Right forelimb (tissue), 1 donor: ENCODE measurements at regions not wholly inside any gene's neighbourhood (a gene's known extent, or its start where the extent isn't known, plus 50 kb on each side); places are given as distances from the start of the nearest gene placed in this dataset.

Source experiments
- DNase-seq: peaks from one replicate; pipeline ENCODE4 v3.0.0-alpha.2; 2018

DNA sequence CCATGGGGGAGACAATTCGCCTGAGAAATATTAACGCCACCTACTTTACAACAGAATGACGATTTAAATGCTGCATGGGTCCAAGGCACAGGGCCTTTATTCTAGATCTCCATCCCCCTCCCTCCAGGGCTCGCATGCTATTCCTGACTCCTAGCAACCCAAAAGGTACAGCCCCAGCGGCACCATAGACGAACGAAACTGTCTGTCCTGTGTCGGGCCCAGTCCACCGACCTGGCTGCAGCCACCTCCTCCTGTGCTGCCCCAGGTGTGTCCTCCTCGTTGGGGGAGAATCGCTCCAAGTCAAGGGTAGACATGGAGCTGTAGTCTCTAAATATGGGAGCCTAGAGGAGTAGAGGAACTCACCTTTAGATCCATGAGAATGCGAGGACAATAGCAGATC lies 196.5 kb downstream of the TOMM20 start:
- DNase-seq, result no peak

DNA sequence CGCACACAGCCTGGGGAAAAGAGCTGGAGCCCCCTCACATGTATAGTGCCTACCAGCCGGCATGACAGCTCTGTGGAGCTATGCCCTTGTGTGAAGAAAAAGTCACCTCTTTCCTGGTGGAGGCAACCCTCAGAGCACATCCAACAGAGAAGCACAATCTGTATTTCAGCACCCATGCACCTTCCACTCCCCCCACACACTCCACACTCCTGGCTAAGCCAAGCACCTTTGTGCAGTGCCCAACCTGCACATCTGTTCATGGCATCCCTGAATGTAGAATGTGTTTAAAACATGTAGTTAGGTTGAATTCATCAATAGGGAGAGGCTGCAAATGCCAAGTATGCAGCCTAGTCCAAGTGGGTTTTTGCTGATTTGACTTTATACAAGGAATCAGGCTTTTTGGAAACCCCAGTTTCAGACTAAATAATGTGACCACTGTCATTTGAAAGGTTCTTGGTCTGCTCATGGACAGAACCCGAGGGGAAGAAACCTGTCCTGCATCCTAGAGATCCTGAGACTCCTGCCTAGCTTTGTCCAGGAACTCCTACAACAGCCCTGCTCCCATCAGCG lies 197.1 kb downstream of the TOMM20 start:
- DNase-seq, result no peak

DNA sequence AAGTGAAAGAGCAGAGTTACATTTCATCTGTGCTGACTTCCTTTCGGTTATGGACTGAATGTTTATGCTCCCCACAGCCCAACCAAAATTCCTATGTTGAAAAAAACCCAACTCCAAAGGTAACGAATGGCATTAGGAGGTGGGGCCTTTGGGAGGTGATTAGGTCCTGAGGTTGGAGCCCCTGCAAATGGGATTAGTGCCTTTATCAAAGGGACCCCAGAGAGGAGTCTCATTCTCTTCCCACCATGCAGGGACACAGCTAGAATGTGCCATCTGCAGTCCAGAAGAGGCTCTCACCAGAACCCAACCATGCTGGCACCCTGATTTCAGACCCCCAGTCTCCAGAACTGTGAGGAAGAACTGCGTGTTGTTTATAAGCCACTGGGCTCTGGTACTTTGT lies 199.3 kb downstream of the TOMM20 start:
- DNase-seq, result no peak

DNA sequence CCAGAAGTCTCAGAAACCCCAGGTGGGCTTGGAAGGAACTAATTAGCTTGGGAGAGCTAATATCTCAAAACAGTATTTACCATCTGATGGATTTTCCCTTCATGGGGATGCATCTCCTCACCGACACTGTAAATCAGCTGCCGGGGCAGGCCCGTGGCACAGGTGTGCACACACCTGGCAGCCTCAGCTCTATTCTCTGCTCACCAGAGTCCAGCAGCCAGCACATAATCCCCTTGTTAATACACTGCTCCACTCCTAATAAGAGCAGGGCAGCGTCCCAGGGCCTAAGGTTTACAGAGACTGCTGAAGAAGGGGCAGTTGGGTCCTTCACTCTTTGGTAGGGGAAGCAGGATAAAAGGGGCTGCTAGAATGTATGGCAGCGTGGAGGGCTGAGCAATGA lies 200.0 kb downstream of the TOMM20 start:
- DNase-seq, result no peak

DNA sequence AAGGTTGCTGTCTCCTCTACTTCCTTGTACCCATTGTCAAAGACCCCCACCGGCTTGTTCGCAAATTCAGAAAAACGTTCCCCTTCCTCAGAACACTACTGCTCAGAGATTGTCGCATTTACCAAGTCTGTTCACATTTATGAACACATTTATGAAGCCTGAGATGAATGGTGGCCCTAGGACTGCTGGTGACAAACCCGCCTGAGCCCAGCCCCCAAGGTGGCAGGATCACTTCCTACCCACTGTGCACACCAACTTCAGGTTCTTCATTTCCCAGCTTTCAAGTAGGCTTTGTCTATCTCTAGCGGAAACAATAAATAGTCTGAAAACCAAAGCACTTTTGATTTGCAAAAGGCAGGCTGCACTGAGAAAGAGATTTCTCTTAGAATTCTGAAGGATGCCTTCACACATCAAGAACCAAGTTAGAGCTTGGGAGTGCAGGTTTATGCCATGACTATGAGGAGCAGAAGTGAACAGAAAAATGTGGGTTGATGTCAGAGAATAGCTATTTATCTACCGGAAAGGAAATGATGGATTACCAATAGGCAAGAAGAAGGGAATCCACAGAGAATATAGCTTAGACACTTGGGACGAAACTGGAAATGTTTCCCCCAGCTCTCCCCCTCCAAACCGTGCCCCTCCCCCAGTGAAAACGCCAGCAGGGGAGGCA lies 200.5 kb downstream of the TOMM20 start:
- no peak for DNase-seq

DNA sequence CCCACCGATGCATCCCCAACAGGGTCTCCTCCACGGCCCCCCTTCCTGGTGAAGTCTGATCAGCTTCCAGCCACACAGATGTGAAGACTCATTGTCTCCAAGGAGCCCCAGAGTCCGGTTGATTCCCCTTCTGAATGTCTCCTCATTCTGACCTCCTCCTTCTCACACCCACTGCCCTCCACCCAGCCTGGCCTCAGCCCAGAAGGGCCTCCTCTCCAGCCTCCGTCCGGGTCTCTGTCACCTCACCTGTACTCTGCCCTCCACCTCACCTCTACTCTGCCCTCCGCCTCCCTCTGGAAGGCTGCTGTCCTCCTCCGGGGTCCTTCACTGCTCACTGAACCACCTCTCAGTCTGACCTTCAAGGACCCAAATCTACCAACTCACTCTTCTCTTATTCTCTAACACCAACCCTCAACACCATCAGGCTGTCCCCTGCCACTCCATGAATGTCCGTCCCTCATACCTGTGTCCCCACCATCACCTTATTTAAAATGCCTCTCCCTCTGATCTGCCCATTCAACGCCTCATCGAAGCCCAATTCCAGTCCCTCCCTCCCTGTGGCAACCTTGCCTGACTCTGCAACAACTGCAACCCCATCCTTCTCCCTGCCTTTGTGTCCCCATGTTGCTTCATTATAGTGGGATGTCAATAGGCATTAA lies 201.2 kb downstream of the TOMM20 start:
- peak; percentile 25 for DNase-seq

DNA sequence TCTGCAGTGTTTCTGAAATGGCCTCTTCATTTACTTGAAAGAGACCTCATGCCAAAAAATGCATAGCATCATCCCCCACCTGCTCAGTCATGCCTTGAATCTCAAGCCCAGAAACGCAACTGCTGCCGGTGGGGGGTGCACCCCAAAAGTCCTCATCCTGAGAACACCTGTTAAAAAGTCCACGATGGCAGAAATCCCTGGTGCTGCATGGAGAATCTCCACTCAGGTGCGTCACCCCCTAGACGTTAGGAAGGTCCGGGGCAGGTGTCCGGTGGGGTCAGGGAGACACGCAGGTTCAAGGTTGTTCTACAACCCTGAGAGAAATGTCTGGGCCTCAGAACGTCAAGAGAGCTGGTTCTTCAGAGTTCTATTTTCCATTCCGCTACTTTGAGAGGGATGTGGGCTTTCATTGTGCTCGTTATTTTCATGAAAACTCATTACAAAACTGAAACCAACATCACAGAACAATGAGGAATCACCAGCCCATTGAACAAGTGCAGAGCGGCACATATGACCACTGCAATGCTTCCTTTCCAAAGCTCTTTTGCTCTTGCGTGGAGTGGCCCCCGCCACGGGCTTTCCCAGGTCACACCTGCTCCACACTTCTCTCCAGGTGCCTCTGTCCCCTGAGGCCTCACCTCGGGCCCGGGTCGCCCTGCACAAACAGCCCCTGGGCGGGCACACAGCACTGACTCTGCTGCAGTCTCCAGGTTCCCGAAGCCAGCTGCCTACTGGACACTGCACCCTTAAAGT lies 201.9 kb downstream of the TOMM20 start:
- DNase-seq, result peak; percentile 36

DNA sequence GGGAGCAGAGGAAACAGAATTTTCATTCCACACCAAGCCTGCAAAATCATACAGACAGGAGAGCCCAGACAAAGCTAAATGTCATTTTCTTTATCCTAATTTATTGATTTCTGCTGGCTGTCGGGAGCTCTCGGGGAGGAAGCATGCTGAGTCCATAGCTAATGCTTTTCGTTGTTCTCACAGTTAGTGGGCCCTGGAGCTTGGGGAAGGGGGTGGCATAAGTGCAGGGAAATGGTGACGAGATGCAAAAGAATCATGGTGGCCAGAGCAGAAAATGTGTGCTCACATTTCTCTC lies 202.4 kb downstream of the TOMM20 start:
- DNase-seq, result peak; percentile 43

DNA sequence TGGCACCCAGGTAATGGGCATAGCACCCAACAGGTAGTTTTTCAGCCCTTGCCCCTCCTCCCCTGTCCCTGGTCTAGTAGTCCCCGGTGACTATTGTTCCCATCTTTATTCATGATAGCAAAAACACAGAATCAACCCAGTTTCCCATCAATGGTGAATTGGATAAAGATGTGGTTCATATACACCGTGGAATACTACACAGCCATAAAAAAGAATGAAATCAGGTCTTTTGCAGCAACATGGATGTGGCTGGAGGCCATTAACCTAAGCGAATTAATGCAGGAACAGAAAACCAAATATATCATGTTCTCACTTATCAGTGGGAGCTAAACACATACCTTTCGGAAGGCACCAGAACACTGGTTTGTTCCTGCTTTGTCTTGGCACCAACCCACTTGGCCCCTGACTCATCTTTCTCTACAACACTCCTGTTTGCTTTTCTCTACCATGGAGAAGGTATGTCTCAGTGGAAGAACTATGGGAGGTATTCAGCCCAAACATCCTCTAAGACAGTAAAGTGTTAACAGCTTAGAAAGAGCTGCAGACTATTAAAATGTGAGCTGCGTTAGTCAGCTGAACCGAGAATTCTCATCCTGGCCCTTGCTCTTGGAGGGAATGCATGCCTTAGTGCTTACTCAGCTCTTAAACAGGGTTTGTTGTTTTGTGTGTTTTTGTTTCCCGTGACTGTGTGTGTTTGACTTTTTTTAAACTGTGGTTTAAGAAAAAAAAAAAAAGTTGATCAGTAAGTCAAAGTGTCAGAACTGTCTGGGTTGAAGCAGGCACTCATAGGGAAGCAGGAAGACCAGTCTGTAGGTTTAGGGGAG lies 203.0 kb downstream of the TOMM20 start:
- peak; percentile 15 for DNase-seq

DNA sequence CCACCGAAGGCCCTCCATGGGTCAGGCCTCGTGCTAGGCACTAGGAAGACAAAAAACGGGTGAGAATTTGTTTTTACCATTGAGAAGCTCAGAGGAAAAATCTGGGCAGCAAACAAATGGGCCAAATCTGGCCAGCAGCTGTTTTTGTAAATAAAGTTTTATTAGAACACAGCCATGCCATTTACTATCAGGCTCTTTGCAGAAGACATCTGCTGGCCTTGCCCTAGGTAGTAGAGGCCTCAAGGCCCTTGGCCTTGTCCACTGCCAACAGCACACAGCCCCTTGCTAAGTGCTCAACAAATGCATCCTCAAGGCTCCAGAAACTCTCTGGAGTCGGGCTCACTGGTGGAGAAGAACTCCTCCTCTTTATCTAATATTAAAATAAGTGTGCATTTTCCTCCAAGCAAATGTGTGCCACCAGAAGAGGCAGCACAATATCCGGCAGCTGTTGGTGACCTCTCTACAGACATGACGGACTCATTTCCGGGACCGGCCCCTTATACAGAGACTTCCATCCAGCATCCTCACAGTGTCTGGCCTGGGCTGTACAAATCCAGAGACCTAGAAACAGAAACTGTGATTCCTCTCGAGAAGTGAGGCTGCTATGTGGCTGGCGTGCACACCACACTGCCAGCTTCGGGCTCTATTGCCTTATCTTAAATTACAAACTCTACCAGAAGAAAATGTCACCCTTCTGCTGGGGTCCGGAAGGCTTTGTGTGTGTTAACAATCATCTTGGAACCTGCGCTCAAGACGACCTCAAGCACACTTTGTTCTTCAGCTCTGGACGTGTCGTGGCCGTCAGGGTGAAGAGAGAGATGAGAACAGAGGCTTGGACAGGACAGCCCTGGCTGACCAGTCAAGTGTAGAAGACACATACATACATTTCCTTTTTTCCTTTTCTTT lies 203.9 kb downstream of the TOMM20 start:
- peak; percentile 41 for DNase-seq

DNA sequence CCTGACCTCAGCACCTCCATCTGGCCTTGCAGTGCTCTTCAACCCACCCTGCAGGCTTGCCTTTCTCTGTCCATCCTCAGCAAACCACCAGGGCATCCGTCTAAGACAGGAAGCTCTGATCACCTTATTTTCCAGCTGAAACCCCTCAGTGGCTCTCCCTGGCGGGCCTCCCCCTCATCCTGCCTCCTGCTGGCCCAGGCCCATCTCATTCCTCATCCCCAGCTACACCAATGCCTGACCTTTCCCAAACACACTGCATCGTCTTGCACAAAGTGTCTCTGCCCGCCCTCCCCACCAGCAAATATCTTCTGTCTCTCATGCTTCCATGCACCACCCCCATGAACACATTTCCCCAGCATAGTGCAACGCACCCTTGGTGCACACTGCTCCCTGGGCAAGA lies 205.0 kb downstream of the TOMM20 start:
- DNase-seq, result peak; percentile 5

DNA sequence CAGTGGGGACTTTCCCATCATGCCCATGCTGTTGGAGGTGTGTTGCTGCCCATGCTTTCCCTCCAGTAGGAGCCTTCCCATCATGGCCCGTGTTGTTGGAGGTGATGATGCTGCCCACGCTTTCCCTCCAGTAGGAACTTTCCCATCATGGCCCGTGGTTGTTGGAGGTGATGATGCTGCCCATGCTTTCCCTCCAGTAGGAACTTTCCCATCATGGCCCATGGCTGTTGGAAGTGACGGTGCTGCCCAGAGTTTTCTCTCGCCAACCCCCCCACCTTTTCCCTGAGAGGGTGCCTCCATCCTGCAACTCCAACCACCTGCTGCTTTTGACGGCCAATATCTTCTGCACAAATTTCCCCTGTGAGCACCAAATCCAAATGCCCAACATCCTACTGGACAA lies 205.7 kb downstream of the TOMM20 start:
- no peak for DNase-seq

DNA sequence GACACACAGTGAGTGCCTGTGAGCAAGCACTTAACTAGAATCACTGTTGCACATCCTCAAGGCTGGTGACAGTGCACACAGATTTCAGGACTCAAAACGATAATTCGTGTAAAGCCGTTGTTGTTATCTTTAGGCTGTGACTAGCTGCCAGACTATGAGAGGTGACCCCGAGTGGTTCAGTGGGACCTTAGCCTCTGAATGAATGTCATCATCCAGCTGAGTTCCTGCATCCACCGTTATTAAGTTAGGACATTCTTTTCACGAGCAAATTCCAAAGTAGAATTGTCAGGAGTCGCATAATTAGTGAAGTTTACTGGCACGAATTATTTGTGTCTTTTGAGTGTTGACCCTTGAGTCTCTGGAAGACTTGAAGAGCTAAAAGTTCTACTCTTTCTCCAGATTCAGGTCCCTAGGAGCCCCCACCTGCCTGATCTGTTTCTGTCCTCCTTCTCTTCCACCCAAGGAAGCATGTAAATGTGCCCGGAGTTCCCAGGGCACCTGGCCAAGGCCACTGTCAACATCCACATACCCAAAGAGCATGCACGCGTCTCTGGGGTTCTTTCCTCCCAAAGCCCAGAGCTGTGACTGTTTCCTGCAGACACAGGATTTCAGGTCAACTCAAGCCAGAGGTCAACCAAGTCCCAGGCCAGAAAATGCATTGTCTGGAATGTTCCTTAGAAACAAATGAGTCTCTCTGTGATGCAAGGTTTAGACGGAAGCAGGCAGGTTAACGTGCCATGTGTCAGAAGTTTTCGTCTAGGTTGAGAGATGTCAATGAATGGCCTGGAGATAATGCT lies 207.2 kb downstream of the TOMM20 start:
- DNase-seq, result no peak

DNA sequence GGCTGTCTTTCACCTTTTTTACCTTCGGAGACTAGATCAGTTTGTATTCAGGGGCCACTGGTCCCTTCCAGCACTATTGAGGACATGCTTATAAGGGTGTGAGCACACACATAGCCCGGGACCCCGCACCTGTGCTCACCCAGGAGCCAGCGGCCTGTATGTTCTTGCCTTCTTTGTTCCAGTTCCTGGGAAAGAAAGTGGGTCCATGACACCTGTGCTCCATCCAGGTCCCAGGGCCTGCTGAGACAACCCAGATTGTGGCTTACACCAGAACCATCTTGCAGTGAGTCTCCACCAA lies 207.8 kb downstream of the TOMM20 start:
- no peak for DNase-seq

DNA sequence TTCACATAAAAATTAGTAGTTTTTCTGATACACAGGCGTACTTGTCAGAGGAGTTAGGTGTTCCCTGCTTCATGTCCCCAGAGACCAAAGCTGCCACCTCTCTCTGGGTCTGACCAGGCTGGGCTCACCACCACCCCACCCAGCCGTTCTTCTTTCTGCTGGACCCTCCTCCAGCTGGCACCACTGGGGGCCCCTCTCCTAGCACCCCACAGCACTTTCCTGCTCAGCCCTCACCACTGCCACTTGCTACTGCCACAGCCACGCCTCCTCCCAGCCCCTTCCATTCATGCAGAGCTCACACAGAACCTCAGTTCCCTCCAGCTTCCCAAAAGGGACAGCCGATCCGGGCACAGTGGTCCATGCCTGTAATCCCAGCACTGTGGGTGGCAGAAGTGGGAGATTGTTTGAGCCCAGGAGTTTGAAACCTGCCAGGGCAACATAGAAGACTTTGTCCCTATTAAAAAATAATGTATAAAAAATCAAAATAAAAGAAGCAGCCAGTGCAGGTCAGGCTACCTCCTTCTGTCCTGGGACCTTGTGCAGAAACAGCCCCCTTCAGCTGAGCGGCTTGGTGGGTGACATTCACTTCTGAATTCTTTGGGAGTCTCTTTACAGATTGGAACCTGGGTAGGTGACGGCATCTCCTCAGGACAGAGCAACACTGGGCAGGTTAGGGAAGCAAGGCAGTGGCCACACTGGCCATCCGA lies 208.3 kb downstream of the TOMM20 start:
- DNase-seq, result no peak

DNA sequence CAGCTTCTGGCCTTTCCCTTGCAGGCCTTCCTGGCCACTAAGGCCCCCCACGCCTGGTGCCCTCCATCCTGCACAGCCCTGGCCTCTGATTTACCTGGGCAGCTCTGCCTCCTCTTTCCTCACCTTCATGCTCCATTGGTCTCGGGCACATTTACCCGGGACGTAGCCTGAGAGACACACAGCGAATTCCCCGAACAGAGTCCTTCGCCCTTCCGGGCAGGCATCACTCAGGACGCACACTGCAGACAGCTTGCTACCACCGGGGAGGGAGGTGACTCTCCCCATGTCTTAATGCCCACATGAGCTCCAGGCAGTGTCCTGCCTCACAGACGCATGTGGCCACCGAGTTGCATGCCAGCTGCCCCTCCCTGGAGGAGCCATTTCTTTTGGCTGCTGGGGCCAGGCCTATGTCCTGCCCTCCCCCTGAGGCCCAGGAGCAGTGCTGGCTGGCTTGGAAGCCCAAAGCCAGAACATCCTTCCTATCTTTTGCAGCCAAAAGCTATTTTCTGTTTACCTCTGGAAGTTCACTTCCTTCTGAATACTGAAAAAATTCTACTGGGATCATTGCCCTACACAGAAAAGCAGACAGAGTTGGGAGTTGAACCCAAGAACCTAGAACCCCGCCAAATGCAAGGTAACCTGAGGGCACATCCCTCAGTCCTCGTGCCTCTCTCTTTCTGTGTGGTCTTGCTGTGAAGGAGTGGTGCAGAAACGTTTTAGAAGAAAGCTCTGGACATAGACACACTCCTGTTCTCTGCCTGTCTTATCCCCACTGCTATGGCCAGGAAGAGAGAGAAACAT lies 209.5 kb downstream of the TOMM20 start:
- no peak for DNase-seq

DNA sequence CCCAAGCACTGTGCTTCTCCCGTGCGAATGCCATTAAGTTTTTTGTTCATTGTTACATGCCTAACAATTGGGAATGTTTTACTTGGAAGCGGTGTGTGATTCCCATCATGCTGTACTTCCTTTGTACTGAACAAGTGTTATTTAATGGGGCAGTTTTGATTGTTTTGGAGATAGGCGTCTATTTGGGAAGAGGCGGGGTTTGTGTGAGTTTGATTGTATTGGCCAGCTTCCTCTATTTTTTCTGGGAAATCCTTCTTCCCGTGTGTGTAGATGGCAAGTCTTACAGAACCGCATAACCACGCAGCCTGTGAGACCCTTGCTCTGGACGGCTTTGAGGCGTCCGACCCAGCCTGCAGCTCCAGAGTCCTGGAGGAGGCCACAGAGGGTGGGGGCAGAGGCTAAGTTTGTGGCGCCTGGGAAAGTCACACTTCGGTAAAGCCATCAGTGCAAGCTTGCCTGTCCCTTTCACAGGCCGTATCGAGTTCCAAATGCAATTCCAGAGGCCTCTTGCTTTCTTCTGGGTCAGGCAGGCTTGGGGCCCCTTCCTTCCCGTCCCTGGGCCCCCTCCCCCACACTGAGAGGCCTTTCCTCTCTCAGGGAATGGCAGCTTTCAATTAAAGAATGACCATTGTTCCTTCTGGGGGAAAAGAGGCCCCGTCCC lies 210.3 kb downstream of the TOMM20 start:
- peak; percentile 67 for DNase-seq

DNA sequence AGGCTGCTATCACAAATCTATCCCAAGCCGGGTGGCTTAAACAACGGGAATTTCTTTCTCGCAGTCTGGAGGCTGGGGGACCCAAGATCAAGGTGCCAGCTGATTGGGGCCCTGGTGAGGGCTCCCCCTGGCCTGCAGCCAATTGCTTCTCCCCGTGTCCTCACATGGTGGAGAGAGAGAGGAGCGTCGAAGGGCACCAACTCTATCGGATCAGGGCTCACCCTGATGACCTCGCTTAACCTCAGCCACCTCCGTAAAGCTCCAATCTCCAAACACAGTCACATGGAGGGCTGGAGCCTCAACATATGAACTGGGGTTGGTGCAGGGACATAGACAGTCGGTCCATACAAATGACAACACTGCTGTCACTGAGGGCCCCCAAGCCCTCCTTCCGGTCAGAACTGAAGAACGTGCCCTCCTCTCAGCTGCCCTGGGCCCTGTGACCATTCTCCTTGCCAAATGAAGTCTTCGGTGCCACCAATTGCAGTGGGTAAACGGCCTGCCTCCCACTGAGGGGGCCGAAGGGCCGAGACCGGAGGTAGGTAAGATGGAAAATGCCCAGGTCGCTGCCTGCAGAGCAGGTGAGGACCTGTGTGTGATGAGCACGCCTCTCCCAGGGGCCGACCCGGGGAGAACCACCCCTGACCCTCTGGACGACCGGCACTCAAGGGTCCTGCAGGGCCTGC lies 211.0 kb downstream of the TOMM20 start:
- DNase-seq, result no peak

DNA sequence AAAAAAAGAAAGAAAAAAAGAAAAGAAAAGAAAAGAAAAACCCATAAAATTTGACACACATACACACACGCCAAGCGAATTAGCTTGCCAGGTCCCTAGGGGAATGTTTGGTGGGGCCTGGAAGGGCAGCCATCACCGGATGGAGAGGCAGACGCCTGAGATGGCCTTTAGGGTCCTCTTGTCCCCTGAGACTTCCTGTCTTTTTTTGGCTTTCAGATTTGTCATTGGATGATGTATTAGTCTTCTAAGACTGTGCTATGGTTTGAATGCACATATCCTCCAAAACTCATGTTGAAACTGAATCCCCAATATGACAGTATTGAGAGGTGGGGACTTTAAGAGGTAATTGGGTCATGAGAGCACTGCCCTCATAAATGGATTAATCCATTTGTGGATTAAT lies 211.8 kb downstream of the TOMM20 start:
- no peak for DNase-seq
